WTC11 (cell line): ENCODE measurements at regions not wholly inside any gene's neighbourhood (a gene's known extent, or its start where the extent isn't known, plus 50 kb on each side); places are given as distances from the start of the nearest gene placed in this dataset.

Experiments used
- ATAC-seq: fragments of 200-7000 bp; cut with Tn5 transposase; 2 replicates; pipeline ENCODE4 v1.10.0; 2021; ENCODE audit warnings: mild to moderate bottlenecking, moderate library complexity
- CTCF ChIA-PET: fragments of 300-600 bp; sonication (Branson Sonifier 250); formaldehyde crosslinking; loops from one replicate; lab custom pipeline; 2021; ENCODE audit warnings: antibody characterized with exemption; lab: Charles Lee
- POLR2A ChIA-PET: fragments of 350-600 bp; sonication (Branson Sonifier 250); formaldehyde crosslinking; loops from one replicate; lab custom pipeline; 2021; ENCODE audit warnings: antibody characterized with exemption; lab: Charles Lee
- DNase-seq: peaks from one replicate; pipeline ENCODE4 v3.0.0; 2021; ENCODE audit warnings: low spot score
- H3K27ac Mint-ChIP-seq: 2 replicates; pipeline ENCODE4 v1.8.0; 2021; ENCODE audit warnings: mixed read lengths
- H3K27me3 Mint-ChIP-seq: 2 replicates; pipeline ENCODE4 v1.8.0; 2021; ENCODE audit warnings: low read depth, mild to moderate bottlenecking, moderate library complexity, mixed read lengths
- H3K36me3 Mint-ChIP-seq: 2 replicates; pipeline ENCODE4 v1.8.0; 2021; ENCODE audit warnings: mixed read lengths
- H3K4me1 Mint-ChIP-seq: 2 replicates; pipeline ENCODE4 v1.8.0; 2022; ENCODE audit warnings: mixed read lengths
- H3K4me3 Mint-ChIP-seq: 2 replicates; pipeline ENCODE4 v1.8.0; 2021; ENCODE audit warnings: mild to moderate bottlenecking, moderate library complexity, mixed read lengths
- H3K9me3 Mint-ChIP-seq: 2 replicates; pipeline ENCODE4 v1.8.0; 2021; ENCODE audit warnings: mixed read lengths
- ATF1 ChIP-seq: sonication (generic); formaldehyde crosslinking; IDR thresholded peaks from 2 replicates; pipeline ENCODE4 v1.8.1; 2023; ENCODE audit warnings: mild to moderate bottlenecking, moderate library complexity, missing genetic modification reagents
- GABPB1 ChIP-seq: sonication (generic); formaldehyde crosslinking; IDR thresholded peaks from 2 replicates; pipeline ENCODE4 v1.8.1; 2023; ENCODE audit warnings: mild to moderate bottlenecking, missing genetic modification reagents
- GRHL2 ChIP-seq: fragments of 250-450 bp; sonication (Bioruptor Pico); IDR thresholded peaks from 2 replicates; pipeline ENCODE4 v1.8.0; 2022; ENCODE audit warnings: mild to moderate bottlenecking, moderate library complexity; ENCODE audit not compliant: insufficient replicate concordance, severe bottlenecking
- JUN ChIP-seq: sonication (generic); formaldehyde crosslinking; IDR thresholded peaks from 2 replicates; pipeline ENCODE4 v1.8.0; 2023; ENCODE audit warnings: mild to moderate bottlenecking, missing genetic modification reagents
- MXD4 ChIP-seq: fragments of 250-450 bp; sonication (Bioruptor Pico); IDR thresholded peaks from 2 replicates; pipeline ENCODE4 v1.8.0; 2021; ENCODE audit warnings: mild to moderate bottlenecking, moderate library complexity, borderline replicate concordance
- NR3C1 ChIP-seq: sonication (generic); formaldehyde crosslinking; conservative IDR thresholded peaks from 2 replicates; pipeline ENCODE4 v1.8.1; 2023; ENCODE audit warnings: low read depth, mild to moderate bottlenecking, missing genetic modification reagents
- SOX15 ChIP-seq: fragments of 250-450 bp; sonication (Bioruptor Pico); IDR thresholded peaks from 2 replicates; pipeline ENCODE4 v1.9.0; 2021; ENCODE audit warnings: mild to moderate bottlenecking
- TEAD4 ChIP-seq: sonication (generic); formaldehyde crosslinking; IDR thresholded peaks from 2 replicates; pipeline ENCODE4 v1.8.0; 2022; ENCODE audit warnings: mild to moderate bottlenecking, missing genetic modification reagents
- ZNF219 ChIP-seq: sonication (generic); formaldehyde crosslinking; IDR thresholded peaks from 2 replicates; pipeline ENCODE4 v1.8.0; 2023; ENCODE audit warnings: missing genetic modification reagents, mild to moderate bottlenecking, borderline replicate concordance
- TF ChIP-seq, protein P1 (sequence below): sonication (generic); formaldehyde crosslinking; IDR thresholded peaks from 2 replicates; pipeline ENCODE4 v1.8.1; 2023; ENCODE audit warnings: mild to moderate bottlenecking, missing genetic modification reagents, moderate library complexity
- TF ChIP-seq, protein P2 (sequence below): sonication (generic); formaldehyde crosslinking; IDR thresholded peaks from 2 replicates; pipeline ENCODE4 v1.8.1; 2023; ENCODE audit warnings: mild to moderate bottlenecking, missing genetic modification reagents, borderline replicate concordance
- TF ChIP-seq, protein P3 (sequence below): sonication (generic); formaldehyde crosslinking; IDR thresholded peaks from 2 replicates; pipeline ENCODE4 v1.8.1; 2022; ENCODE audit warnings: mild to moderate bottlenecking, moderate library complexity, missing genetic modification reagents
- TF ChIP-seq, protein P4 (sequence below): sonication (generic); formaldehyde crosslinking; IDR thresholded peaks from 2 replicates; pipeline ENCODE4 v1.8.1; 2023; ENCODE audit warnings: mild to moderate bottlenecking, moderate library complexity, missing genetic modification reagents
- TF ChIP-seq, protein P5 (sequence below): fragments of 250-450 bp; sonication (Bioruptor Pico); IDR thresholded peaks from 2 replicates; pipeline ENCODE4 v1.9.0; 2021; ENCODE audit warnings: mild to moderate bottlenecking
- TF ChIP-seq, protein P6 (sequence below): sonication (generic); formaldehyde crosslinking; IDR thresholded peaks from 2 replicates; pipeline ENCODE4 v1.8.0; 2022; ENCODE audit warnings: mild to moderate bottlenecking, missing genetic modification reagents
- TF ChIP-seq, protein P7 (sequence below): sonication (generic); formaldehyde crosslinking; IDR thresholded peaks from 2 replicates; pipeline ENCODE4 v1.8.1; 2023; ENCODE audit warnings: mild to moderate bottlenecking, missing genetic modification reagents
- TF ChIP-seq, protein P8 (sequence below): sonication (generic); formaldehyde crosslinking; IDR thresholded peaks from 2 replicates; pipeline ENCODE4 v1.8.0; 2023; ENCODE audit warnings: missing genetic modification reagents

DNA sequence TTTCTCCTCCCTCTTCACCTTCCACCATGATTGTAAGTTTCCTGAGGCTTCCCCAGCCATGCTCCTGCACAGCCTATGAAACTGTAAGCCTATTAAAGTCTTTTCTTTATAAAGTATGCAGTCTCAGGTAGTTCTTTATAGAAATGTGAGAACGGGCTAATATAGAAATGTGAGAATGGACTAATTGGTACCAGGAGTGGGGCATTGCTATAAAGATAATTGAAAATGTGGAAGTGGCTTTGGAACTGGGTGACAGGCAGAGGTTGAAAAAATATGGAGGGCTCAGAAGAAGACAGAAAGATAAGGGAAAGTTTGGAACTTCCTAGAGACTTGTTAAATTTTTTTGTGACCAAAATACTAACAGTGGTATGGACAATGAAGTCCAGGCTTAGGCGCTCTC, 959.3 kb downstream of the SH3BGRL start:
- Mint-ChIP-seq H3K27me3 (no peaks in the 10 kb centered on the region), H3K4me1 (no peaks in the 10 kb centered on the region), H3K4me3 (no peak overlapping the region), H3K27ac (no peak overlapping the region), H3K36me3 (peaks cover 8% of the 10 kb centered on the region), H3K9me3 (peaks cover 20% of the 10 kb centered on the region)
- TF ChIP-seq, protein P1, sequence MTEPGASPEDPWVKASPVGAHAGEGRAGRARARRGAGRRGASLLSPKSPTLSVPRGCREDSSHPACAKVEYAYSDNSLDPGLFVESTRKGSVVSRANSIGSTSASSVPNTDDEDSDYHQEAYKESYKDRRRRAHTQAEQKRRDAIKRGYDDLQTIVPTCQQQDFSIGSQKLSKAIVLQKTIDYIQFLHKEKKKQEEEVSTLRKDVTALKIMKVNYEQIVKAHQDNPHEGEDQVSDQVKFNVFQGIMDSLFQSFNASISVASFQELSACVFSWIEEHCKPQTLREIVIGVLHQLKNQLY (CRISPR knock-in tag): no peak
- TF ChIP-seq, protein P2, sequence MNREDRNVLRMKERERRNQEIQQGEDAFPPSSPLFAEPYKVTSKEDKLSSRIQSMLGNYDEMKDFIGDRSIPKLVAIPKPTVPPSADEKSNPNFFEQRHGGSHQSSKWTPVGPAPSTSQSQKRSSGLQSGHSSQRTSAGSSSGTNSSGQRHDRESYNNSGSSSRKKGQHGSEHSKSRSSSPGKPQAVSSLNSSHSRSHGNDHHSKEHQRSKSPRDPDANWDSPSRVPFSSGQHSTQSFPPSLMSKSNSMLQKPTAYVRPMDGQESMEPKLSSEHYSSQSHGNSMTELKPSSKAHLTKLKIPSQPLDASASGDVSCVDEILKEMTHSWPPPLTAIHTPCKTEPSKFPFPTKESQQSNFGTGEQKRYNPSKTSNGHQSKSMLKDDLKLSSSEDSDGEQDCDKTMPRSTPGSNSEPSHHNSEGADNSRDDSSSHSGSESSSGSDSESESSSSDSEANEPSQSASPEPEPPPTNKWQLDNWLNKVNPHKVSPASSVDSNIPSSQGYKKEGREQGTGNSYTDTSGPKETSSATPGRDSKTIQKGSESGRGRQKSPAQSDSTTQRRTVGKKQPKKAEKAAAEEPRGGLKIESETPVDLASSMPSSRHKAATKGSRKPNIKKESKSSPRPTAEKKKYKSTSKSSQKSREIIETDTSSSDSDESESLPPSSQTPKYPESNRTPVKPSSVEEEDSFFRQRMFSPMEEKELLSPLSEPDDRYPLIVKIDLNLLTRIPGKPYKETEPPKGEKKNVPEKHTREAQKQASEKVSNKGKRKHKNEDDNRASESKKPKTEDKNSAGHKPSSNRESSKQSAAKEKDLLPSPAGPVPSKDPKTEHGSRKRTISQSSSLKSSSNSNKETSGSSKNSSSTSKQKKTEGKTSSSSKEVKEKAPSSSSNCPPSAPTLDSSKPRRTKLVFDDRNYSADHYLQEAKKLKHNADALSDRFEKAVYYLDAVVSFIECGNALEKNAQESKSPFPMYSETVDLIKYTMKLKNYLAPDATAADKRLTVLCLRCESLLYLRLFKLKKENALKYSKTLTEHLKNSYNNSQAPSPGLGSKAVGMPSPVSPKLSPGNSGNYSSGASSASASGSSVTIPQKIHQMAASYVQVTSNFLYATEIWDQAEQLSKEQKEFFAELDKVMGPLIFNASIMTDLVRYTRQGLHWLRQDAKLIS (CRISPR knock-in tag): no peak
- TF ChIP-seq, protein P3, sequence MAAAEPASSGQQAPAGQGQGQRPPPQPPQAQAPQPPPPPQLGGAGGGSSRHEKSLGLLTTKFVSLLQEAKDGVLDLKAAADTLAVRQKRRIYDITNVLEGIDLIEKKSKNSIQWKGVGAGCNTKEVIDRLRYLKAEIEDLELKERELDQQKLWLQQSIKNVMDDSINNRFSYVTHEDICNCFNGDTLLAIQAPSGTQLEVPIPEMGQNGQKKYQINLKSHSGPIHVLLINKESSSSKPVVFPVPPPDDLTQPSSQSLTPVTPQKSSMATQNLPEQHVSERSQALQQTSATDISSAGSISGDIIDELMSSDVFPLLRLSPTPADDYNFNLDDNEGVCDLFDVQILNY: no peak
- no peak for TF ChIP-seq JUN (CRISPR knock-in tag)
- no peak for TF ChIP-seq TEAD4
- TF ChIP-seq ZNF219: no peak
- TF ChIP-seq GRHL2 (CRISPR knock-in tag): no peak
- TF ChIP-seq ATF1 (CRISPR knock-in tag): no peak
- TF ChIP-seq, protein P4, sequence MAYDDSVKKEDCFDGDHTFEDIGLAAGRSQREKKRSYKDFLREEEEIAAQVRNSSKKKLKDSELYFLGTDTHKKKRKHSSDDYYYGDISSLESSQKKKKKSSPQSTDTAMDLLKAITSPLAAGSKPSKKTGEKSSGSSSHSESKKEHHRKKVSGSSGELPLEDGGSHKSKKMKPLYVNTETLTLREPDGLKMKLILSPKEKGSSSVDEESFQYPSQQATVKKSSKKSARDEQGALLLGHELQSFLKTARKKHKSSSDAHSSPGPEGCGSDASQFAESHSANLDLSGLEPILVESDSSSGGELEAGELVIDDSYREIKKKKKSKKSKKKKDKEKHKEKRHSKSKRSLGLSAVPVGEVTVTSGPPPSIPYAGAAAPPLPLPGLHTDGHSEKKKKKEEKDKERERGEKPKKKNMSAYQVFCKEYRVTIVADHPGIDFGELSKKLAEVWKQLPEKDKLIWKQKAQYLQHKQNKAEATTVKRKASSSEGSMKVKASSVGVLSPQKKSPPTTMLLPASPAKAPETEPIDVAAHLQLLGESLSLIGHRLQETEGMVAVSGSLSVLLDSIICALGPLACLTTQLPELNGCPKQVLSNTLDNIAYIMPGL (CRISPR knock-in tag): no peak
- no peak for TF ChIP-seq MXD4
- TF ChIP-seq, protein P5, sequence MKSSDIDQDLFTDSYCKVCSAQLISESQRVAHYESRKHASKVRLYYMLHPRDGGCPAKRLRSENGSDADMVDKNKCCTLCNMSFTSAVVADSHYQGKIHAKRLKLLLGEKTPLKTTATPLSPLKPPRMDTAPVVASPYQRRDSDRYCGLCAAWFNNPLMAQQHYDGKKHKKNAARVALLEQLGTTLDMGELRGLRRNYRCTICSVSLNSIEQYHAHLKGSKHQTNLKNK (CRISPR knock-in tag): no peak
- no peak for TF ChIP-seq NR3C1
- no peak for TF ChIP-seq SOX15 (CRISPR knock-in tag)
- TF ChIP-seq GABPB1 (CRISPR knock-in tag): no peak
- TF ChIP-seq, protein P6, sequence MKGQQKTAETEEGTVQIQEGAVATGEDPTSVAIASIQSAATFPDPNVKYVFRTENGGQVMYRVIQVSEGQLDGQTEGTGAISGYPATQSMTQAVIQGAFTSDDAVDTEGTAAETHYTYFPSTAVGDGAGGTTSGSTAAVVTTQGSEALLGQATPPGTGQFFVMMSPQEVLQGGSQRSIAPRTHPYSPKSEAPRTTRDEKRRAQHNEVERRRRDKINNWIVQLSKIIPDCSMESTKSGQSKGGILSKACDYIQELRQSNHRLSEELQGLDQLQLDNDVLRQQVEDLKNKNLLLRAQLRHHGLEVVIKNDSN (CRISPR knock-in tag): no peak
- TF ChIP-seq, protein P7, sequence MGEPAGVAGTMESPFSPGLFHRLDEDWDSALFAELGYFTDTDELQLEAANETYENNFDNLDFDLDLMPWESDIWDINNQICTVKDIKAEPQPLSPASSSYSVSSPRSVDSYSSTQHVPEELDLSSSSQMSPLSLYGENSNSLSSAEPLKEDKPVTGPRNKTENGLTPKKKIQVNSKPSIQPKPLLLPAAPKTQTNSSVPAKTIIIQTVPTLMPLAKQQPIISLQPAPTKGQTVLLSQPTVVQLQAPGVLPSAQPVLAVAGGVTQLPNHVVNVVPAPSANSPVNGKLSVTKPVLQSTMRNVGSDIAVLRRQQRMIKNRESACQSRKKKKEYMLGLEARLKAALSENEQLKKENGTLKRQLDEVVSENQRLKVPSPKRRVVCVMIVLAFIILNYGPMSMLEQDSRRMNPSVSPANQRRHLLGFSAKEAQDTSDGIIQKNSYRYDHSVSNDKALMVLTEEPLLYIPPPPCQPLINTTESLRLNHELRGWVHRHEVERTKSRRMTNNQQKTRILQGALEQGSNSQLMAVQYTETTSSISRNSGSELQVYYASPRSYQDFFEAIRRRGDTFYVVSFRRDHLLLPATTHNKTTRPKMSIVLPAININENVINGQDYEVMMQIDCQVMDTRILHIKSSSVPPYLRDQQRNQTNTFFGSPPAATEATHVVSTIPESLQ (CRISPR knock-in tag): no peak
- TF ChIP-seq, protein P8, sequence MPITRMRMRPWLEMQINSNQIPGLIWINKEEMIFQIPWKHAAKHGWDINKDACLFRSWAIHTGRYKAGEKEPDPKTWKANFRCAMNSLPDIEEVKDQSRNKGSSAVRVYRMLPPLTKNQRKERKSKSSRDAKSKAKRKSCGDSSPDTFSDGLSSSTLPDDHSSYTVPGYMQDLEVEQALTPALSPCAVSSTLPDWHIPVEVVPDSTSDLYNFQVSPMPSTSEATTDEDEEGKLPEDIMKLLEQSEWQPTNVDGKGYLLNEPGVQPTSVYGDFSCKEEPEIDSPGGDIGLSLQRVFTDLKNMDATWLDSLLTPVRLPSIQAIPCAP (CRISPR knock-in tag): no peak
- no peak for DNase-seq
- ChIA-PET POLR2A (no interaction called here), CTCF (no interaction called here)
- no peak for ATAC-seq
